HepG2 (cell line): ENCODE measurements at regions not wholly inside any gene's neighbourhood (a gene's known extent, or its start where the extent isn't known, plus 50 kb on each side); places are given as distances from the start of the nearest gene placed in this dataset.

ENCODE experiments used
- ATAC-seq: fragments of 200-7000 bp; cut with Tn5 transposase; 3 replicates; pipeline ENCODE4 v1.9.1; 2020; ENCODE audit warnings: mild to moderate bottlenecking, moderate library complexity
- BruUV-seq: library from RNA; stranded (reverse); fragments of 400-500 nt; replicated peaks from 2 replicates; lab custom pipeline; 2021; lab: Mats Ljungman, UMichigan
- CTCF ChIA-PET: fragments of 300-600 bp; formaldehyde crosslinking; extraction: SDS; loops from one replicate; lab custom pipeline; 2021; ENCODE audit warnings: low total read pairs, inconsistent platforms, low intra/inter-chr PET ratio; lab: Yijun Ruan, JAX
- POLR2A ChIA-PET: fragments of 350-600 bp; sonication (Branson Sonifier 250); formaldehyde crosslinking; loops from one replicate; lab custom pipeline; 2020; ENCODE audit warnings: antibody characterized with exemption, inconsistent platforms; lab: Yijun Ruan, JAX
- DNase-seq: peaks from one replicate; pipeline ENCODE4 v3.0.0-alpha.2; 2015; ENCODE audit warnings: low spot score
- FAIRE-seq: peaks from 3 replicates; lab custom pipeline; 2011; peaks lifted over from hg19 to GRCh38; lab: Jason Lieb, UNC
- H2AFZ ChIP-seq: one replicate; pipeline ENCODE4 v1.6.1; 2011; ENCODE audit warnings: low read length, inconsistent platforms
- H3K27ac ChIP-seq: fragments of 300-600 bp; 3 replicates; pipeline ENCODE4 v1.8.0; 2011; ENCODE audit warnings: mixed run types, mild to moderate bottlenecking, mixed read lengths, low read length, inconsistent platforms; ENCODE audit not compliant: insufficient read depth; ENCODE audit errors: extremely low read length
- H3K27me3 ChIP-seq, 2 experiments: fragments of 200-600 bp in 1 of 2; 2 replicates in 1 of 2; 3 replicates in 1 of 2; pipeline versions ENCODE4 v1.6.0 to v1.8.0; 2011; ENCODE audit warnings: low read length in 2 of 2, mild to moderate bottlenecking in 2 of 2, moderate library complexity in 2 of 2, inconsistent platforms in 1 of 2; ENCODE audit not compliant: insufficient read depth in 2 of 2, control insufficient read depth in 1 of 2
- H3K36me3 ChIP-seq, 2 experiments: fragments of 200-600 bp in 1 of 2; replicated peaks in 1 of 2; 2 replicates in 1 of 2; 3 replicates in 1 of 2; pipeline versions ENCODE4 v1.5.1 to v1.8.0; 2011; ENCODE audit warnings: low read length in 2 of 2, inconsistent platforms in 1 of 2; ENCODE audit not compliant: insufficient read depth in 2 of 2, control insufficient read depth in 1 of 2
- H3K4me1 ChIP-seq: 2 replicates; pipeline ENCODE4 v1.5.1; 2012; ENCODE audit warnings: low read length, inconsistent platforms; ENCODE audit not compliant: insufficient read depth
- H3K4me2 ChIP-seq: 2 replicates; pipeline ENCODE4 v1.6.0; 2011; ENCODE audit warnings: low read depth, low read length, inconsistent platforms
- H3K4me3 ChIP-seq, 3 experiments: fragments of 200-600 bp in 1 of 3; sonication (generic), shearing (Covaris generic) in 1 of 3; replicated peaks in 1 of 3; 2 replicates each; pipeline ENCODE4 v1.5.1; 2011 to 2016; ENCODE audit warnings: low read length in 3 of 3, inconsistent platforms in 2 of 3, low read depth in 2 of 3, mild to moderate bottlenecking in 2 of 3, control low read depth in 1 of 3, mixed read lengths in 1 of 3; ENCODE audit not compliant: insufficient read depth in 1 of 3
- H3K79me2 ChIP-seq: one replicate; pipeline ENCODE4 v1.6.1; 2011; ENCODE audit warnings: low read length, inconsistent platforms; ENCODE audit not compliant: insufficient read depth
- H3K9ac ChIP-seq: 2 replicates; pipeline ENCODE4 v1.6.0; 2011; ENCODE audit warnings: mild to moderate bottlenecking, low read depth, low read length, inconsistent platforms; ENCODE audit not compliant: insufficient read depth
- H3K9me3 ChIP-seq: 2 replicates; pipeline ENCODE4 v1.5.1; 2012; ENCODE audit warnings: mild to moderate bottlenecking, low read length
- H4K20me1 ChIP-seq: 2 replicates; pipeline ENCODE4 v1.6.0; 2011; ENCODE audit warnings: inconsistent platforms, mild to moderate bottlenecking, low read length, moderate library complexity; ENCODE audit not compliant: insufficient read depth
- HMG20B ChIP-seq: conservative IDR thresholded peaks from 2 replicates; pipeline ENCODE4 v1.6.1; 2016; ENCODE audit warnings: missing genetic modification reagents, missing compliant biosample characterization
- NFE2L1 ChIP-seq: sonication (generic); formaldehyde crosslinking; IDR thresholded peaks from 2 replicates; pipeline ENCODE4 v1.4.0; 2020; ENCODE audit warnings: missing genetic modification reagents, mild to moderate bottlenecking, borderline replicate concordance
- ZNF629 ChIP-seq: sonication (generic); formaldehyde crosslinking; conservative IDR thresholded peaks from 2 replicates; pipeline ENCODE4 v1.5.0; 2020; ENCODE audit warnings: missing genetic modification reagents
- WGBS: methylation state at CpG from one replicate; pipeline ENCODE4 v1.1.6; 2017; ENCODE audit warnings: low lambda C conversion rate; 5-methylcytosine and 5-hydroxymethylcytosine counted together
- in situ Hi-C: cut with HindIII; loops from 2 replicates; pipeline ENCODE4 v1.10.0; 2017; ENCODE audit warnings: low pct_unique_long_range_greater_than_20kb; ENCODE audit not compliant: extremely low pct_ligation_motif_present
- intact Hi-C: fragments of 100-400 bp; cut with micrococcal nuclease; formaldehyde crosslinking; loops from one replicate; pipeline ENCODE4 v1.10.0; 2022; ENCODE audit not compliant: unreplicated experiment
- TF ChIP-seq, protein P1 (sequence below): sonication (generic); formaldehyde crosslinking; IDR thresholded peaks from 2 replicates; pipeline ENCODE4 v1.5.1; 2020; ENCODE audit warnings: mild to moderate bottlenecking, missing genetic modification reagents, moderate library complexity
- TF ChIP-seq, protein P2 (sequence below): sonication (generic); formaldehyde crosslinking; IDR thresholded peaks from 2 replicates; pipeline ENCODE4 v1.8.1; 2022; ENCODE audit warnings: low read depth, mild to moderate bottlenecking, missing genetic modification reagents

DNA sequence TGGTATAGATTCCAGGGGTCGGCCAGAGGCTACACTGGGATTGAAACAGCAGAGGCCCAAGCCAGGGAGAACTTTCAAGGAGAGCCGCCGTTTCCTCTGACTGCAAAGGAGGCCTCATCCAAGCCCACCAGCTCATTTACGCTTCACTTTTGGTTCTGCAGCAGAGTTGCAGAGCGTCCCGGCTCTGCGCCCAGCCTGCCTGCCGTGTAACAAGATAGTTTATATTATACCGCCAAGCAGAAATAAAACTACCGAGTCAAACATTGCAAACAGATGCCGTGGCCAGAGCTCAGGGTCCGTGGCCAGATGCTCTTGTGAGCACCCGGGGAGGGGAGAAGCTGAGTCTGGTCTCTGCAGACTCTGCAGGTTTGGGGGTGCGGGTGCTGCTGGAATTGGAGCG is 60.7 kb upstream of the TBX3 start:
- POLR2A ChIA-PET: interaction anchor here (1.4 kb wide), 1 partner anchor 60 kb away, joined by 3 read pairs; no protein-coding TSS in a partner anchor
- CTCF ChIA-PET: no interaction called here
- Histone ChIP-seq H3K79me2 (no peaks in the 10 kb centered on the region), H3K27me3 (no peaks in the 10 kb centered on the region), H4K20me1 (no peaks in the 10 kb centered on the region), H3K36me3 (no peaks in the 10 kb centered on the region), H3K9me3 (no peaks in the 10 kb centered on the region), H3K4me1 (peaks cover 50% of the 10 kb centered on the region), H3K4me3 (no peak overlapping the region), H3K4me2 (peak overlapping the region; percentile 21; the same call in 1 of the 2 replicates), H3K27ac (no peak overlapping the region), H2AFZ (peak overlapping the region; percentile 68), H3K9ac (no peak overlapping the region)
- 55% methylated on average over 15 of the region's 15 CpGs for WGBS
- no TSS peak for BruUV-seq
- FAIRE-seq: no peak
- no peak for DNase-seq
- intact Hi-C loops: loop anchor here (10.0 kb wide), 1 partner anchor 50 kb away; no protein-coding TSS in a partner anchor
- no peak; the same call in 2 of the 3 replicates for ATAC-seq
- TF ChIP-seq, protein P1, sequence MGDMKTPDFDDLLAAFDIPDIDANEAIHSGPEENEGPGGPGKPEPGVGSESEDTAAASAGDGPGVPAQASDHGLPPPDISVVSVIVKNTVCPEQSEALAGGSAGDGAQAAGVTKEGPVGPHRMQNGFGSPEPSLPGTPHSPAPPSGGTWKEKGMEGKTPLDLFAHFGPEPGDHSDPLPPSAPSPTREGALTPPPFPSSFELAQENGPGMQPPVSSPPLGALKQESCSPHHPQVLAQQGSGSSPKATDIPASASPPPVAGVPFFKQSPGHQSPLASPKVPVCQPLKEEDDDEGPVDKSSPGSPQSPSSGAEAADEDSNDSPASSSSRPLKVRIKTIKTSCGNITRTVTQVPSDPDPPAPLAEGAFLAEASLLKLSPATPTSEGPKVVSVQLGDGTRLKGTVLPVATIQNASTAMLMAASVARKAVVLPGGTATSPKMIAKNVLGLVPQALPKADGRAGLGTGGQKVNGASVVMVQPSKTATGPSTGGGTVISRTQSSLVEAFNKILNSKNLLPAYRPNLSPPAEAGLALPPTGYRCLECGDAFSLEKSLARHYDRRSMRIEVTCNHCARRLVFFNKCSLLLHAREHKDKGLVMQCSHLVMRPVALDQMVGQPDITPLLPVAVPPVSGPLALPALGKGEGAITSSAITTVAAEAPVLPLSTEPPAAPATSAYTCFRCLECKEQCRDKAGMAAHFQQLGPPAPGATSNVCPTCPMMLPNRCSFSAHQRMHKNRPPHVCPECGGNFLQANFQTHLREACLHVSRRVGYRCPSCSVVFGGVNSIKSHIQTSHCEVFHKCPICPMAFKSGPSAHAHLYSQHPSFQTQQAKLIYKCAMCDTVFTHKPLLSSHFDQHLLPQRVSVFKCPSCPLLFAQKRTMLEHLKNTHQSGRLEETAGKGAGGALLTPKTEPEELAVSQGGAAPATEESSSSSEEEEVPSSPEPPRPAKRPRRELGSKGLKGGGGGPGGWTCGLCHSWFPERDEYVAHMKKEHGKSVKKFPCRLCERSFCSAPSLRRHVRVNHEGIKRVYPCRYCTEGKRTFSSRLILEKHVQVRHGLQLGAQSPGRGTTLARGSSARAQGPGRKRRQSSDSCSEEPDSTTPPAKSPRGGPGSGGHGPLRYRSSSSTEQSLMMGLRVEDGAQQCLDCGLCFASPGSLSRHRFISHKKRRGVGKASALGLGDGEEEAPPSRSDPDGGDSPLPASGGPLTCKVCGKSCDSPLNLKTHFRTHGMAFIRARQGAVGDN (CRISPR knock-in tag): 0 out of 2 replicates have a peak, but pooled peaks have one; percentile 15
- TF ChIP-seq NFE2L1: no peak
- TF ChIP-seq, all 625 proteins: peak for 1
- in situ Hi-C loops: no loop called here

DNA sequence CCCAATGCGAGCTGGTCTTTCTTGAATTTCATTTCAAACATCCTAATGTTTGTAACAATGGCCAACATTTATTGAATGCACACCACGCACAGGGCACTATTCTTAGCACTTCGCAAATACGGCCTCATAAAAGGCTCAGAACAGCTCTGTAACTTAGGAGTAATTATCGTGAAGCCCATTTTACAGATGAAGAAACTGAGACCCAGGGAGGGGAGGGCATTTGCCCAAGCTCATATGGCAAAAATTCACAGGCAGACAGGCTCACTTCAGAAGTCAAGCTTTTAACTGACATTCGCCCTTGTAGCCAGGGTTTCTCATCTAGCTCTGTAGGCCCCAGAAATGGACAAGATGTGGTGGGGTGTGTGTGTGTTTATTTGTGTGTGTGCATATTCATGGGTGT is 60.3 kb upstream of the TBX3 start:
- no peaks in the 10 kb centered on the region for H3K79me2 ChIP-seq
- H3K9ac ChIP-seq: no peak overlapping the region
- in situ Hi-C loops: no loop called here
- 84% methylated on average over 6 of the region's 6 CpGs for WGBS
- intact Hi-C loops: loop anchor here (10.0 kb wide), 1 partner anchor 51 kb away; no protein-coding TSS in a partner anchor
- DNase-seq: no peak
- no peak overlapping the region for H3K4me3 ChIP-seq
- TF ChIP-seq ZNF629 (CRISPR knock-in tag) (peak; percentile 89), HMG20B (CRISPR knock-in tag) (no peak)
- TF ChIP-seq, protein P2, sequence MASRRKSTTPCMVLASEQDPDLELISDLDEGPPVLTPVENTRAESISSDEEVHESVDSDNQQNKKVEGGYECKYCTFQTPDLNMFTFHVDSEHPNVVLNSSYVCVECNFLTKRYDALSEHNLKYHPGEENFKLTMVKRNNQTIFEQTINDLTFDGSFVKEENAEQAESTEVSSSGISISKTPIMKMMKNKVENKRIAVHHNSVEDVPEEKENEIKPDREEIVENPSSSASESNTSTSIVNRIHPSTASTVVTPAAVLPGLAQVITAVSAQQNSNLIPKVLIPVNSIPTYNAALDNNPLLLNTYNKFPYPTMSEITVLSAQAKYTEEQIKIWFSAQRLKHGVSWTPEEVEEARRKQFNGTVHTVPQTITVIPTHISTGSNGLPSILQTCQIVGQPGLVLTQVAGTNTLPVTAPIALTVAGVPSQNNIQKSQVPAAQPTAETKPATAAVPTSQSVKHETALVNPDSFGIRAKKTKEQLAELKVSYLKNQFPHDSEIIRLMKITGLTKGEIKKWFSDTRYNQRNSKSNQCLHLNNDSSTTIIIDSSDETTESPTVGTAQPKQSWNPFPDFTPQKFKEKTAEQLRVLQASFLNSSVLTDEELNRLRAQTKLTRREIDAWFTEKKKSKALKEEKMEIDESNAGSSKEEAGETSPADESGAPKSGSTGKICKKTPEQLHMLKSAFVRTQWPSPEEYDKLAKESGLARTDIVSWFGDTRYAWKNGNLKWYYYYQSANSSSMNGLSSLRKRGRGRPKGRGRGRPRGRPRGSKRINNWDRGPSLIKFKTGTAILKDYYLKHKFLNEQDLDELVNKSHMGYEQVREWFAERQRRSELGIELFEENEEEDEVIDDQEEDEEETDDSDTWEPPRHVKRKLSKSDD (CRISPR knock-in tag): no peak
- peak overlapping the region; percentile 21; the same call in 1 of the 2 replicates for H3K4me2 ChIP-seq
- FAIRE-seq: no peak
- BruUV-seq: no TSS peak
- no peak overlapping the region for H3K27ac ChIP-seq
- H2AFZ ChIP-seq: no peak overlapping the region
- no peaks in the 10 kb centered on the region for H3K9me3 ChIP-seq
- H3K36me3 ChIP-seq: no peaks in the 10 kb centered on the region
- no peaks in the 10 kb centered on the region for H3K27me3 ChIP-seq
- peaks cover 50% of the 10 kb centered on the region for H3K4me1 ChIP-seq
- ChIA-PET POLR2A (interaction anchor here (1.4 kb wide), 1 partner anchor 60 kb away, joined by 3 read pairs; no protein-coding TSS in a partner anchor), CTCF (no interaction called here)
- no peak for ATAC-seq
- H4K20me1 ChIP-seq: no peaks in the 10 kb centered on the region
